ENCODE measurements at regions not wholly inside any gene's neighbourhood (a gene's known extent, or its start where the extent isn't known, plus 50 kb on each side); places are given as distances from the start of the nearest gene placed in this dataset.

- H3K27me3 Mint-ChIP-seq (ENCODE audit: unreplicated experiment): peaks cover 59% of the 10 kb centered on the region
- no peaks in the 10 kb centered on the region for H3K4me1 Mint-ChIP-seq (ENCODE audit: unreplicated experiment)
- H3K36me3 Mint-ChIP-seq (ENCODE audit: unreplicated experiment): no peaks in the 10 kb centered on the region
- TF ChIP-seq CTCF (IDR thresholded peaks at IDR 0.05): no peak
- no peak for DNase-seq (ENCODE audit: extremely low spot score, unreplicated experiment)
- no peak overlapping the region for H3K4me3 Mint-ChIP-seq (ENCODE audit: unreplicated experiment)
- H3K9me3 Mint-ChIP-seq (ENCODE audit: unreplicated experiment): peaks cover 15% of the 10 kb centered on the region
- H3K27ac Mint-ChIP-seq (ENCODE audit: unreplicated experiment): no peak overlapping the region
These were observed 223.9 kb downstream of the CSNK2A3 start for GRCh38 chr11:11129118-11129517.

- DNase-seq (ENCODE audit: extremely low spot score, unreplicated experiment): no peak
- H3K4me3 Mint-ChIP-seq (ENCODE audit: unreplicated experiment): no peak overlapping the region
- H3K36me3 Mint-ChIP-seq (ENCODE audit: unreplicated experiment): no peaks in the 10 kb centered on the region
- H3K9me3 Mint-ChIP-seq (ENCODE audit: unreplicated experiment): peaks cover 15% of the 10 kb centered on the region
- H3K27me3 Mint-ChIP-seq (ENCODE audit: unreplicated experiment): peaks cover 38% of the 10 kb centered on the region
- no peak for TF ChIP-seq CTCF (IDR thresholded peaks at IDR 0.05)
- H3K4me1 Mint-ChIP-seq (ENCODE audit: unreplicated experiment): peaks cover 9% of the 10 kb centered on the region
- H3K27ac Mint-ChIP-seq (ENCODE audit: unreplicated experiment): no peak overlapping the region
These were observed 227.4 kb downstream of the CSNK2A3 start for GRCh38 chr11:11125618-11126017.

GRCh38 chr11:11122749-11123148 lies 230.3 kb downstream of the CSNK2A3 start:
- peaks cover 22% of the 10 kb centered on the region for H3K27me3 Mint-ChIP-seq (ENCODE audit: unreplicated experiment)
- no peak for TF ChIP-seq CTCF (IDR thresholded peaks at IDR 0.05)
- no peak for DNase-seq (ENCODE audit: extremely low spot score, unreplicated experiment)
- no peak overlapping the region for H3K4me3 Mint-ChIP-seq (ENCODE audit: unreplicated experiment)
- H3K27ac Mint-ChIP-seq (ENCODE audit: unreplicated experiment): no peak overlapping the region
- peaks cover 9% of the 10 kb centered on the region for H3K4me1 Mint-ChIP-seq (ENCODE audit: unreplicated experiment)
- H3K9me3 Mint-ChIP-seq (ENCODE audit: unreplicated experiment): no peaks in the 10 kb centered on the region
- H3K36me3 Mint-ChIP-seq (ENCODE audit: unreplicated experiment): peaks cover 1% of the 10 kb centered on the region

- H3K9me3 Mint-ChIP-seq (ENCODE audit: unreplicated experiment): no peaks in the 10 kb centered on the region
- no peak overlapping the region for H3K27ac Mint-ChIP-seq (ENCODE audit: unreplicated experiment)
- peaks cover 30% of the 10 kb centered on the region for H3K27me3 Mint-ChIP-seq (ENCODE audit: unreplicated experiment)
- peaks cover 9% of the 10 kb centered on the region for H3K4me1 Mint-ChIP-seq (ENCODE audit: unreplicated experiment)
- TF ChIP-seq CTCF (IDR thresholded peaks at IDR 0.05): no peak
- H3K4me3 Mint-ChIP-seq (ENCODE audit: unreplicated experiment): no peak overlapping the region
- no peak for DNase-seq (ENCODE audit: extremely low spot score, unreplicated experiment)
- peaks cover 1% of the 10 kb centered on the region for H3K36me3 Mint-ChIP-seq (ENCODE audit: unreplicated experiment)
These were observed 233.1 kb downstream of the CSNK2A3 start for GRCh38 chr11:11119917-11120316.

- Mint-ChIP-seq H3K4me1 (ENCODE audit: unreplicated experiment) (peaks cover 9% of the 10 kb centered on the region), H3K9me3 (ENCODE audit: unreplicated experiment) (peaks cover 12% of the 10 kb centered on the region), H3K27me3 (ENCODE audit: unreplicated experiment) (peaks cover 30% of the 10 kb centered on the region), H3K4me3 (ENCODE audit: unreplicated experiment) (no peak overlapping the region), H3K27ac (ENCODE audit: unreplicated experiment) (no peak overlapping the region), H3K36me3 (ENCODE audit: unreplicated experiment) (peaks cover 1% of the 10 kb centered on the region)
- DNase-seq (ENCODE audit: extremely low spot score, unreplicated experiment): no peak
- no peak for TF ChIP-seq CTCF (IDR thresholded peaks at IDR 0.05)
These were observed 235.3 kb downstream of the CSNK2A3 start for GRCh38 chr11:11117730-11118129.

Measured in osteocyte (in vitro differentiated cells).